ENCODE measurements at regions not wholly inside any gene's neighbourhood (a gene's known extent, or its start where the extent isn't known, plus 50 kb on each side); places are given as distances from the start of the nearest gene placed in this dataset.

GRCh38 chr9:2367970-2368369 lies 253.6 kb upstream of the VLDLR start:
- no CpG with 5 or more reads among the region's 1 CpG for WGBS, 2 experiments (ENCODE audit: extremely low coverage in 2 of 2, insufficient read length in 1 of 2)
- H3K23ac ChIP-seq (ENCODE audit: low read depth, low read length), result no peak overlapping the region

More at GRCh38 chr9:2367970-2368369, 253.6 kb upstream of the VLDLR start:
- H3K14ac ChIP-seq (replicated peaks; ENCODE audit: low read depth, low read length), result no peak overlapping the region
- no peak overlapping the region for H3K4me2 ChIP-seq (ENCODE audit: low read depth, low read length)
- H4K5ac ChIP-seq (ENCODE audit: low read depth, low read length), result no peak overlapping the region
- no peaks in the 10 kb centered on the region; the same call in 1 of the 2 replicates for H3K27me3 ChIP-seq (ENCODE audit: control insufficient read depth, insufficient read depth, low read length)
- no peak overlapping the region for H3K4ac ChIP-seq (ENCODE audit: low read depth, low read length)
- DNase-seq (no peak), ATAC-seq (ENCODE audit: low read depth) (no peak)
- no peaks in the 10 kb centered on the region for H3K79me1 ChIP-seq (ENCODE audit: low read depth in 1 of 2, low read length in 2 of 2)
- no peaks in the 10 kb centered on the region for H4K20me1 ChIP-seq (ENCODE audit: insufficient read depth, low read length)
- ChIA-PET CTCF (no interaction called here), POLR2A (ENCODE audit: unreplicated experiment) (no interaction called here)
- H2BK15ac ChIP-seq (ENCODE audit: low read depth, low read length), result no peak overlapping the region
- H2AK5ac ChIP-seq (ENCODE audit: low read depth, low read length), result no peak overlapping the region
- no peak overlapping the region for H4K91ac ChIP-seq (ENCODE audit: insufficient read depth, low read depth, low read length)
- no peaks in the 10 kb centered on the region for H3K9me3 ChIP-seq (ENCODE audit: control insufficient read depth, insufficient read depth, low read length)
- intact Hi-C loops (cut with micrococcal nuclease), result no loop called here
- H3K4me1 ChIP-seq (ENCODE audit: control insufficient read depth, insufficient read depth, low read length), result no peaks in the 10 kb centered on the region
- no peaks in the 10 kb centered on the region for H3K9me1 ChIP-seq (ENCODE audit: insufficient read depth, low read length)
- no peak overlapping the region for H2AK9ac ChIP-seq (replicated peaks; ENCODE audit: low read depth, low read length, poor library complexity)
- H2AFZ ChIP-seq (replicated peaks; ENCODE audit: low read length, poor library complexity), result no peak overlapping the region
- H2BK5ac ChIP-seq (ENCODE audit: low read depth, low read length, poor library complexity, severe bottlenecking), result no peak overlapping the region
- H2BK20ac ChIP-seq (ENCODE audit: low read depth, low read length), result no peak overlapping the region
- no peak for TF ChIP-seq USF2 (IDR thresholded peaks at IDR 0.05; ENCODE audit: low read depth, low read length)
- no peak for TF ChIP-seq ELK1 (IDR thresholded peaks at IDR 0.05; ENCODE audit: borderline replicate concordance, low read depth, low read length)
- TF ChIP-seq FOS (IDR thresholded peaks at IDR 0.05; ENCODE audit: low read depth, low read length), result no peak
- no peak for TF ChIP-seq RAD21 (IDR thresholded peaks at IDR 0.05; ENCODE audit: low read length)
- no peak for TF ChIP-seq CEBPB (IDR thresholded peaks at IDR 0.05; ENCODE audit: low read depth, low read length)
- no peak for TF ChIP-seq CHD1 (IDR thresholded peaks at IDR 0.05; ENCODE audit: low read depth, low read length)
- no peak for TF ChIP-seq MAZ (IDR thresholded peaks at IDR 0.05; ENCODE audit: borderline replicate concordance, low read depth, low read length)
- TF ChIP-seq POLR2A (IDR thresholded peaks at IDR 0.05; ENCODE audit: low read depth, low read length), result no peak
- TF ChIP-seq RCOR1 (IDR thresholded peaks at IDR 0.05; ENCODE audit: insufficient replicate concordance, low read length), result no peak
- no peak for TF ChIP-seq MXI1 (IDR thresholded peaks at IDR 0.05; ENCODE audit: borderline replicate concordance, low read depth, low read length)
- no peak for TF ChIP-seq BHLHE40 (IDR thresholded peaks at IDR 0.05; ENCODE audit: low read depth, low read length)
- no peak for TF ChIP-seq NFE2L2 (IDR thresholded peaks at IDR 0.05; ENCODE audit: low read depth, low read length)
- TF ChIP-seq CTCF (conservative IDR thresholded peaks at IDR 0.05; ENCODE audit: low read depth, low read length), result no peak
- no peak for TF ChIP-seq RFX5 (IDR thresholded peaks at IDR 0.05; ENCODE audit: low read depth, low read length)
- no peak for TF ChIP-seq MAFK (IDR thresholded peaks at IDR 0.05; ENCODE audit: low read depth, low read length)
- TF ChIP-seq SMC3 (IDR thresholded peaks at IDR 0.05; ENCODE audit: low read depth, low read length), result no peak
- no peak overlapping the region for H3K18ac ChIP-seq (ENCODE audit: low read depth, low read length)
- no TSS peak for BruUV-seq (replicated peaks)
- dilution Hi-C loops (cut with HindIII; ENCODE audit: low sequenced_read_pairs, unreplicated experiment), result no loop called here
- no peaks in the 10 kb centered on the region for H3K36me3 ChIP-seq (ENCODE audit: control insufficient read depth, insufficient read depth, low read length)
- no peak overlapping the region for H3K27ac ChIP-seq (ENCODE audit: insufficient read depth, low read length)
- in situ Hi-C loops (cut with MboI; ENCODE audit: low sequenced_read_pairs), result no loop called here
- no peak overlapping the region for H2BK120ac ChIP-seq (ENCODE audit: low read depth, low read length)
- no peak overlapping the region for H3K56ac ChIP-seq (ENCODE audit: extremely low read depth, insufficient read depth, low read length)
- no peak overlapping the region for H3K4me3 ChIP-seq (ENCODE audit: insufficient read depth, low read depth, low read length)
- no peak overlapping the region for H3K9ac ChIP-seq (ENCODE audit: low read depth, low read length)
- no peak overlapping the region for H4K8ac ChIP-seq (ENCODE audit: low read depth in 2 of 2, low read length in 2 of 2)

Data from IMR-90 (cell line).